HG03460 (cell line): ENCODE measurements at regions not wholly inside any gene's neighbourhood (a gene's known extent, or its start where the extent isn't known, plus 50 kb on each side); places are given as distances from the start of the nearest gene placed in this dataset.

ENCODE experiments used
- ATAC-seq: cut with Tn5 transposase; IDR thresholded peaks from one replicate; pipeline ENCODE4 v1.9.1; 2021; ENCODE audit not compliant: unreplicated experiment

- ATAC-seq = no peak
These were observed 53.5 kb upstream of the TIPARP start for GRCh38 chr3:156620901-156621300.

- no peak for ATAC-seq
These were observed 54.1 kb upstream of the TIPARP start for GRCh38 chr3:156620260-156620659.

- no peak for ATAC-seq
These were observed 55.0 kb upstream of the TIPARP start for GRCh38 chr3:156619376-156619775.

GRCh38 chr3:156617781-156618180 lies 56.6 kb upstream of the TIPARP start:
- no peak for ATAC-seq

GRCh38 chr3:156617145-156617544 lies 57.2 kb upstream of the TIPARP start:
- ATAC-seq = no peak

GRCh38 chr3:156615592-156616173 lies 58.7 kb upstream of the TIPARP start:
- no peak for ATAC-seq

- no peak for ATAC-seq
These were observed 59.5 kb upstream of the TIPARP start for GRCh38 chr3:156614642-156615511.

GRCh38 chr3:156612903-156613302 lies 58.0 kb upstream of the SSR3 start:
- no peak for ATAC-seq

- ATAC-seq = no peak
These were observed 57.1 kb upstream of the SSR3 start for GRCh38 chr3:156611870-156612494.

GRCh38 chr3:156610154-156610553 lies 55.2 kb upstream of the SSR3 start:
- no peak for ATAC-seq

GRCh38 chr3:156609546-156609945 lies 54.6 kb upstream of the SSR3 start:
- no peak for ATAC-seq

GRCh38 chr3:156608601-156609514 lies 53.9 kb upstream of the SSR3 start:
- ATAC-seq = no peak

- ATAC-seq = peak; percentile 52
These were observed 51.8 kb upstream of the SSR3 start for GRCh38 chr3:156606729-156607128.

GRCh38 chr3:156605686-156606605 lies 51.0 kb upstream of the SSR3 start:
- ATAC-seq = peak; percentile 39

GRCh38 chr3:156604642-156605144 lies 49.8 kb upstream of the SSR3 start:
- no peak for ATAC-seq
